DND-41 (cell line): ENCODE measurements at regions not wholly inside any gene's neighbourhood (a gene's known extent, or its start where the extent isn't known, plus 50 kb on each side); places are given as distances from the start of the nearest gene placed in this dataset.

ENCODE experiments used
- ATAC-seq: fragments of 200-7000 bp; cut with Tn5 transposase; 3 replicates; pipeline ENCODE4 v1.9.1; 2021; ENCODE audit warnings: low read depth; ENCODE audit not compliant: insufficient read depth
- DNase-seq: peaks from one replicate; pipeline ENCODE4 v3.0.0-alpha.2; 2020
- H2AFZ ChIP-seq: 2 replicates; pipeline ENCODE4 v1.6.0; 2012; ENCODE audit warnings: low read depth, low read length
- H3K27ac ChIP-seq: 2 replicates; pipeline ENCODE4 v1.5.1; 2012; ENCODE audit warnings: low read length, inconsistent platforms
- H3K27me3 ChIP-seq: fragments of 200-600 bp; sonication (generic); 2 replicates; pipeline ENCODE4 v1.6.0; 2012; ENCODE audit warnings: low read length, mild to moderate bottlenecking, inconsistent platforms; ENCODE audit not compliant: insufficient read depth, poor library complexity
- H3K36me3 ChIP-seq: 2 replicates; pipeline ENCODE4 v1.5.1; 2012; ENCODE audit warnings: low read length, inconsistent platforms; ENCODE audit not compliant: insufficient read depth
- H3K4me1 ChIP-seq: 2 replicates; pipeline ENCODE4 v1.5.1; 2012; ENCODE audit warnings: mild to moderate bottlenecking, low read length; ENCODE audit not compliant: insufficient read depth
- H3K4me2 ChIP-seq: 2 replicates; pipeline ENCODE4 v1.6.0; 2012; ENCODE audit warnings: mild to moderate bottlenecking, moderate library complexity, low read length, inconsistent platforms; ENCODE audit not compliant: insufficient read depth
- H3K4me3 ChIP-seq, 2 experiments: fragments of 200-600 bp in 1 of 2; shearing (Covaris generic) in 1 of 2; 2 replicates each; pipeline ENCODE4 v1.5.1; 2012 to 2016; ENCODE audit warnings: inconsistent platforms in 2 of 2, low read length in 2 of 2, mild to moderate bottlenecking in 2 of 2, low read depth in 1 of 2, moderate library complexity in 1 of 2
- H3K79me2 ChIP-seq: 2 replicates; pipeline ENCODE4 v1.6.0; 2012; ENCODE audit warnings: low read length, inconsistent platforms; ENCODE audit not compliant: insufficient read depth
- H3K9ac ChIP-seq: 2 replicates; pipeline ENCODE4 v1.6.0; 2012; ENCODE audit warnings: low read depth, mild to moderate bottlenecking, inconsistent platforms, low read length, moderate library complexity
- H3K9me3 ChIP-seq: 2 replicates; pipeline ENCODE4 v1.5.1; 2012; ENCODE audit warnings: low read length, moderate library complexity, mild to moderate bottlenecking, inconsistent platforms; ENCODE audit not compliant: insufficient read depth, severe bottlenecking
- H4K20me1 ChIP-seq: 2 replicates; pipeline ENCODE4 v1.6.0; 2012; ENCODE audit warnings: low read length; ENCODE audit not compliant: insufficient read depth
- EZH2 ChIP-seq: IDR thresholded peaks from 3 replicates; pipeline ENCODE4 v1.6.1; 2012; ENCODE audit warnings: borderline replicate concordance, low read depth, mild to moderate bottlenecking, moderate library complexity, low read length, inconsistent platforms; ENCODE audit not compliant: severe bottlenecking
- TF ChIP-seq, protein P1 (sequence below): IDR thresholded peaks from 2 replicates; pipeline ENCODE4 v1.5.1; 2012; ENCODE audit warnings: borderline replicate concordance, low read length, moderate library complexity, mild to moderate bottlenecking; ENCODE audit not compliant: poor library complexity, severe bottlenecking; ENCODE audit errors: extremely low read depth

DNA sequence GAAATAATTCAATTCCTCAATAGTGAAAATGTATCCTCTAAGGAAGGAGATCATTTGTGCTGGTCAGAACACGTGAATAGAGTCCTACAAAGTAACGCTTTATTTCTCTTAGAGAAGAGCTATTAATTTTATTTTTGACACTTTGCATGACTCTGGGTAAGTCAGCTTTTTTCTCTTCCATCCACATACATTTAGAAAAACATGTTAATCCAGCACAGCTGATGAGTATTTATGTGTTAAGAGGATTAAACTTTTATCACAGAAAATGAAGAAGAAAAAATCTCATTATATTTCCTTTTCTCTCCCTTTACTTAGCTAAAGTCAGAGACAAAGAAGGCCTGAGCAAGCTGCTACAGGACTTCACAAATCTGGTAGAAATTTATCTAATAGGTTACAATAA lies 649.5 kb upstream of the CCDC179 start:
- H3K4me2 ChIP-seq, result no peak overlapping the region
- no peak overlapping the region for H3K4me3 ChIP-seq
- H3K36me3 ChIP-seq, result no peaks in the 10 kb centered on the region
- H3K9ac ChIP-seq, result no peak overlapping the region
- no peak overlapping the region for H3K27ac ChIP-seq
- H3K27me3 ChIP-seq, result no peaks in the 10 kb centered on the region
- no peak for ATAC-seq
- no peaks in the 10 kb centered on the region for H3K9me3 ChIP-seq
- no peaks in the 10 kb centered on the region for H4K20me1 ChIP-seq
- H3K79me2 ChIP-seq, result no peaks in the 10 kb centered on the region
- H3K4me1 ChIP-seq, result no peaks in the 10 kb centered on the region
- no peak for TF ChIP-seq EZH2
- TF ChIP-seq, protein P1, sequence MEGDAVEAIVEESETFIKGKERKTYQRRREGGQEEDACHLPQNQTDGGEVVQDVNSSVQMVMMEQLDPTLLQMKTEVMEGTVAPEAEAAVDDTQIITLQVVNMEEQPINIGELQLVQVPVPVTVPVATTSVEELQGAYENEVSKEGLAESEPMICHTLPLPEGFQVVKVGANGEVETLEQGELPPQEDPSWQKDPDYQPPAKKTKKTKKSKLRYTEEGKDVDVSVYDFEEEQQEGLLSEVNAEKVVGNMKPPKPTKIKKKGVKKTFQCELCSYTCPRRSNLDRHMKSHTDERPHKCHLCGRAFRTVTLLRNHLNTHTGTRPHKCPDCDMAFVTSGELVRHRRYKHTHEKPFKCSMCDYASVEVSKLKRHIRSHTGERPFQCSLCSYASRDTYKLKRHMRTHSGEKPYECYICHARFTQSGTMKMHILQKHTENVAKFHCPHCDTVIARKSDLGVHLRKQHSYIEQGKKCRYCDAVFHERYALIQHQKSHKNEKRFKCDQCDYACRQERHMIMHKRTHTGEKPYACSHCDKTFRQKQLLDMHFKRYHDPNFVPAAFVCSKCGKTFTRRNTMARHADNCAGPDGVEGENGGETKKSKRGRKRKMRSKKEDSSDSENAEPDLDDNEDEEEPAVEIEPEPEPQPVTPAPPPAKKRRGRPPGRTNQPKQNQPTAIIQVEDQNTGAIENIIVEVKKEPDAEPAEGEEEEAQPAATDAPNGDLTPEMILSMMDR, result no peak
- H2AFZ ChIP-seq, result no peak overlapping the region
- DNase-seq, result no peak

DNA sequence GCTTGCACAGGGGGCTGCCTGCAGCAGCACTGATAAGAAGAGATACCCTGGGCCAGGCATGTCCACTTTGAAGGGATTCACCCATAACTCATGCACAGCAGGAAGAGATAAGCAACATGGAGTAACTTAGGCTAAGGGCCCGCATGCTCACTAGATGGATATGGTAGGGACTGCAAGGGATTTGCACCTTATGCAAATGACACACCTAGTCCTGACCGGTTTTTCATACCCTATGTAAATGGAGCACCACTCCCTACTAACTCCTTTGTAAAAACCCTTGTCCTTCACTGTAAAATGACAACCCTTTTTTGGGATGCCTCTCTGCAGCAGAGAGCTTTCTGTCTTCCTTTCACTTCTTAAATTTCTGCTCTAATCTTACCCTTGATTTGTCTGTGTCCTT lies 658.9 kb upstream of the CCDC179 start:
- H3K9me3 ChIP-seq, result no peaks in the 10 kb centered on the region
- no peak for DNase-seq
- no peak overlapping the region for H3K4me2 ChIP-seq
- H3K36me3 ChIP-seq, result no peaks in the 10 kb centered on the region
- no peak overlapping the region for H3K27ac ChIP-seq
- no peaks in the 10 kb centered on the region for H3K79me2 ChIP-seq
- no peaks in the 10 kb centered on the region for H4K20me1 ChIP-seq
- no peak overlapping the region for H3K9ac ChIP-seq
- no peak overlapping the region; the same call in 1 of the 2 replicates for H2AFZ ChIP-seq
- no peak overlapping the region for H3K4me3 ChIP-seq
- no peaks in the 10 kb centered on the region for H3K4me1 ChIP-seq
- no peak for TF ChIP-seq EZH2
- TF ChIP-seq, protein P1, result no peak
- H3K27me3 ChIP-seq, result no peaks in the 10 kb centered on the region
- ATAC-seq, result no peak

DNA sequence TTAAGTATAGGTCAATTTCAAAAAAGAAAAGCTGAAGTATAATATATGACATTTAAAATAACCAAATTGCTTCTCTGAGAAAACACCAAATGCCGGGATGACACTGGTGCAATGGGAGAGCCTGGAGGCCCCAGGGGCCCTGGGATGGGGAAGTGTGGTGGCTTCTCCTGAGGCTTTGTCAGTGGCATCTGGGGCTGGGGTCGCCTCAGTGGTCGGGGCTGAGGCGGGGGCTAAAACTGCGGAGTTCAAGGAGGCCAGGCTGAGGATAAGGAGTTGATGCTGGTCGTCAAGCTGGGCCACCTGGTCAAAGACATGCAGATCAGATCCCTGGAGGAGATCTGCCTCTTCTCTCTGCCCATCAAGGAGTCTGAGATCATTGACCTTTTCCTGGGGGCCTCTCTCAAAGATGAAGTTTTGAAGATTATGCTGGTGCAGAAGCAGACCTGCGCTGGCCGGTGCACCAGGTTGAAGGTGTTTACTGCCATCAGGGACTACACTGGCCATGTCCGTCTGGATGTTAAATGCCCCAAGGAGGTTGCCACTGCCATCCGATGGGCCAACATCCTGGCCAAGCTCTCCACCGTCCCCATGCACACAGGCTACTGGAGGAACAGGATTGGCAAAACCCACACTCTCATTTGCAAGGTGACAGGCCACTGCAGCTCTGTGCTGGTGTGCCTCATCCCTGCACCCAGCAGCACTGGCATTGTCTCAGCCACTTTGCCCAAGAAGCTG lies 660.1 kb upstream of the CCDC179 start:
- no peaks in the 10 kb centered on the region for H3K27me3 ChIP-seq
- TF ChIP-seq, protein P1, result no peak
- TF ChIP-seq EZH2, result no peak
- no peak overlapping the region for H3K9ac ChIP-seq
- no peak for ATAC-seq
- H3K79me2 ChIP-seq, result no peaks in the 10 kb centered on the region
- H3K4me1 ChIP-seq, result no peaks in the 10 kb centered on the region
- H3K36me3 ChIP-seq, result no peaks in the 10 kb centered on the region
- no peak overlapping the region for H3K4me3 ChIP-seq
- H3K4me2 ChIP-seq, result no peak overlapping the region
- DNase-seq, result no peak
- H2AFZ ChIP-seq, result no peak overlapping the region
- no peaks in the 10 kb centered on the region for H4K20me1 ChIP-seq
- no peaks in the 10 kb centered on the region for H3K9me3 ChIP-seq
- H3K27ac ChIP-seq, result no peak overlapping the region
